GM18907 (cell line): ENCODE measurements at regions not wholly inside any gene's neighbourhood (a gene's known extent, or its start where the extent isn't known, plus 50 kb on each side); places are given as distances from the start of the nearest gene placed in this dataset.
A peak's percentile ranks its signal among the peaks of the same experiment; 100 is the strongest.
"Not testable (repeated sequence)": the region's sequence is repeated elsewhere in the genome, so short reads cannot be mapped to it uniquely, and the experiment has no call there.

Experiments
- ATAC-seq: cut with Tn5 transposase; IDR thresholded peaks from one replicate; pipeline ENCODE4 v1.9.1; 2021; ENCODE audit warnings: mild to moderate bottlenecking, moderate library complexity; ENCODE audit not compliant: unreplicated experiment

DNA sequence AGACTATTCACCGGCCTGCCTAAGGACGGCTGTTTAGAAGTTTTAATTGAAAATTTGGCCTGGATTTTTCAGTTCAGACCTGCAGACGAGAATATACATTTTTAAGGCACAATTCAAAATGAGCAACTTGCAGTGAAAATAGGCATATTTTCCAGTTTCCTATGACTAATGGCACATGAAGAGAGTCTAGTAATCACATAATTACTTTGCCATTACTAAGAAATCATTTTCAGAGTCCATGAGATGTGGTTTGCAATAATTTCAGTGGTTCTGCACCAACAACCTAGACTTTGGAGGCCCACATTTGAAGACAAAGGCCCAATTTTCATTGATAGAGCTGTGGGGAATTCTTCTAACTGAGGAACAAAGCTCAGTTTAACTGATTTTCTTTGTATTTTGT is 205.3 kb downstream of the SOX2 start:
- no peak for ATAC-seq

DNA sequence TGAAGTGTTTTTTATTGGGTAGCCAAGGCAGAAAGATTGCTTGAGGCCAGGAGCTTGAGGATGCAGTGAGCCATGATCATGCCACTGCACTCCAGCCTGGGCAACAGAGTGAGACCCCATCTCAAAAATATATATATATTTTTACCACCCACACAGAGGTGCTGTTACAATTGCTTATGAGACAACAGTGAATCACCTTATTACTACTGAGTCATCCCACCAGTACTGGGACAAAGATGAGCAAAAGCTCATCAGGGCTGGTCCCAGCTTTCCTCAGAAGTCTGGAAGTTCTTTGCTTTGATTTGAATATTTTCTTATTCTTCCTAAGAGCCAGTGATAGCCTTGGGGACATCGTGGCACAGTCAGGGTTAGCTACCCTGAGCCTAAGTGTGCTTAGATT is 207.7 kb downstream of the SOX2 start:
- ATAC-seq = no peak

DNA sequence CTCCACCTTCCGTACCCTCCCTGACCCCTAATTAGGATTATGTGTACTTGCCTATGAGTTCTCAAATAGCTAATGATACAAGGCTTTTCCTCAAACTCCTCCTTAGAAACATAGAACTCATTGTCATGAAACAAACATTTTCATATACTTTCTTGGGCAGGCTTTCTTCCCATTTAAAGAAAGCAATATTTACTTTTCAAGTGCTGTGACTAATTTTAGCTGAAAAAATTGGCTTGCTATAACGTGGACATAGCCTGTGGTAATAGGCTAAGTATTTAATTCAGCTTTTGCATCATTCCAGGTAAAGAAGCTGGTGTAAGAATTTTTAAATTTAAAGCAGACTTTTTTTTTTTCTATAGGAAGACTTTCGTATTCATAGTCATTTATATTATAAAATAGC is 208.7 kb downstream of the SOX2 start:
- no peak for ATAC-seq

DNA sequence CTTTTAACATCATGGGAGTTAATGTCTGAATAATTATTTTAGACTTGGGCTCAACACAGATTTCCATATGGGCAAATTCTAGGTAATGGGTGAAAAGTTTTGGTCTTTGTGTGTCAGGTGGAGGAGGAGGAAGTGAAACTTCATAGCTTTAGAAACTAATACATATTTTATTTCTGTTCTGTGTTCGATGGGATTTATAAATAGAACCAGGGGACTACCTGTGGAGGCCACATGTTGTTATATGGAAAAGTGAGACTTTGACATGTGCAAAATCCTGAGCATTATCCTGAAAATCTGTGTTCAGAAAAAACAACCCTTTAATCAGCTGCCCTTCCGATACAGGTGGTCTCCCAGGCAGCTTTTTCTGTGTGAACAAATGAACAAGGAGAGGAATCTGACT is 209.5 kb downstream of the SOX2 start:
- peak; percentile 97 for ATAC-seq

DNA sequence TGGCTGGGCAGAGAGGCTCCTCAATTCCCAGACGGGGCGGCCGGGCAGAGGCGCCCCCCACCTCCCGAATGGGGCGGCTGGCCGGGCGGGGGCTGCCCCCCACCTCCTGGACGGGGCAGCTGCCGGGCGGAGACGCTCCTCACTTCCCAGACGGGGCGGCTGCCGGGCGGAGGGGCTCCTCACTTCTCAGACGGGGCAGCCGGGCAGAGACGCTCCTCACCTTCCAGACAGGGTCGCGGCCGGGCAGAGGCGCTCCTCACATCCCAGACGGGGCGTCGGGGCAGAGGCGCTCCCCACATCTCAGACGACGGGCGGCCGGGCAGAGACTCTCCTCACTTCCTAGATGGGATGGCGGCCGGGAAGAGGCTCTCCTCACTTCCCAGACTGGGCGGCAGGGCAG is 214.1 kb downstream of the SOX2 start:
- ATAC-seq = not testable (repeated sequence)

DNA sequence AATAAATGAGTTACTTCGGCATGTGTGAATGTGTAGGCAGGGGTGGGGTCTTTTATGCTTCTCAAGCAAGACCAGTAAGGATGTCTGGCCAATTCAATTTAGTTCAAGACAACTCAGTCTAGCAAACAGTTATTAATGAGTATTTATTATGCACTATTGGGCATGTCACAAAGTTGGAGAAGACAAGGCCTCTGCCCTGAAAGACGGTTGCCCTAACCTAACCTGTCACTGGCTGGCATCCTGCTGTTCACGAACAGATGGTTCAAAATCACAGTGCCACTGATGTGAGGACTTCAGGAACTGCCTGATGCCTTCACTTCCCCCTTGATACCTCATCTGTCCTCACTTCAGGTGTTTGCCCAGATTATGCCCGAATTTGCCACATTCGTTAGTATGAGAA is 217.8 kb downstream of the SOX2 start:
- no peak for ATAC-seq

DNA sequence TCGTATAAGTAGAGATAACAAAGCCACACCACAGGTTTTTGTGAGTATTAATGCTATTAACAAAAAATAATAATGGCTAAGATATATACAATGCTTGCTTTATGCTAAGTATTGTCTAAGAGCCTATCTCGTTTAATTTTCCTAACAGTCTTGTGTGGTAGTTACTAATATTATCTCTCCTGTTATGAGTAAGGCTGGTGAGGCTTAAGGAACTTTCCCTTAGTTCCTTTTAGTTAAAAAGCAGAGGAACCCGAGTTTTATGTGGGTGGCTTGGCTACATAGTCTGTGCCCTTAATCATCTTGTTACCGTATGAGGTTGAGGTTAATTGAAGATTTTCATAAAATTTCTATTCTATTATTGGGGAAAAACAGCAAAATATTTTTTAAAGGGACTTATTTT is 218.4 kb downstream of the SOX2 start:
- no peak for ATAC-seq

DNA sequence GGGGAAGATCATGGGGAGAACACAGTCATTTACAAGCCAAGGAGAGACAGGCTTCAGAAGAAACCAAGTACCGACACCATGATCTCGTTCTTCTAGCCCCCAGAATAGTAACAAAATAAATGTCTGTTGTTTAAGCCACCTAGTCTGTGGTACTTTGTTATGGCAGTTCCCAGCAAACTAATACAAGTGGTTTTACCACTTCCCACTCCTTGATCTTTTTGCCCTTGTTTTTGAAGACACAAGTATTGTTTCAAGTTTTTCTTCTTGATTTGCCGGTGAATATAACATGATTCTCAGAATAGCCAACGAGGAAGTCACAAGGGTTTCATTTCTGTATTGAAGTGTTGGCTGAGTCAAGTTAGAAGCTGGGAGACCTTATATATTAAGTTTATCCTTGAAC is 220.3 kb downstream of the SOX2 start:
- ATAC-seq = no peak

DNA sequence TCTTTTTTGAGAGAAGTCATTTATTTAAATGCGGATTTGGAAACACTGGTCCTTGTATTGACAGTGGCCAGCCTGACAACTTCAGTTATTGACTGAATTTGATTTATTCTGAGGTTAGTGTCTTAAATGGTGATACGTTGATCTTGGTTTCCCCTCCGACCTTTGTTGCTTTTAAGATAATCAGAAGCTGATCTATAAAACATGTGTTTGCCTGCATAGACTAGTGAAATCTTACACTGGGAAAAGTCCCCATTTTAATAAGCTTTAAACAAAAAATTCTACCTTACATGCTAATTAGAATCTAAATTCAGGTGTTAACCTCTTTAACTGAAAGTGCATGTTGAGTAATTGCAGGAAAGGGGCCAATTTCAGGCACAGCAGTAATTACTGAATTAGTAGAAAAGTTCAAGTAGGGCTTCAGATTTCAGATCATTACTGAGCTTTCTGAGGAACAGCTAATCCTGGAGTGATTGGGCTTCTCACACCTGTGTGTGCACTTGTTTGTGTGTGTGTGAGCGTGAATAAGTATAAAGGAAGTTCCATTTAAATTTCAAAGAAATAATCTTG is 221.4 kb downstream of the SOX2 start:
- no peak for ATAC-seq

DNA sequence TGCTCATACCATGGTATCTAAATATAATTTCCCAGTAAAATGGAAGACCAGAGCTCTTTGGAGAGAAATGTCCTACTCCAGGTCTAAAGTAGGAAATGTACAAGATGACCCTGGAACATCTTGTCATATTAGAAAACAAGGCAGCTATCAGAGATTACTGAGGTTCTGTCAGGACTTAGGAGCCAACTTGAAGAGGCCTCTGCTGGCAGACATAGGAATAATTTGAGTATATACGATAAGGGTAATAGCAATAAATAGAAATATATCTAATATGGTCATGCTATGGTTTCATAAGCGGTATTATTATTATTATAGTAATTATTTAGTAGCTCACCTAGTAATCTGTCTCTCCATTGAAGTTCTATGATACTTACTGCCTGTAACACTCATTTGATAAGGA is 224.2 kb downstream of the SOX2 start:
- ATAC-seq = no peak

DNA sequence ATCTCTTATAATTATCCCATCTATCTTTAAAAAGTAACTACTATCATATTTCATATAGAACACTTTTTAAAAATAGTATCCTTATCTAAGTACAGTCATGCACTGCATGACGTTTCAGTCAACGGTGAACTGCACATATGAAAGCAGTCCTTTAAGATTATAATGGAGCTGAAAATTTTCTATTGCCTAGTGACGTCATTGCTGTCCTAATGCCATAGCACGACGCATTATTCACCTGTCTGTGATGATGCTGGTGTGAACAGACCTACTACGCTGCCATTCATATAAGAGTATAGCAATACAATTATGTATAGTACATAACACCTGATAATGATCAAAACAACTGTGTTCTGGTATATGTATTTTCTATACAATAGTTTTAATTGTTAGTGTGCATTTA is 225.0 kb downstream of the SOX2 start:
- ATAC-seq = no peak

DNA sequence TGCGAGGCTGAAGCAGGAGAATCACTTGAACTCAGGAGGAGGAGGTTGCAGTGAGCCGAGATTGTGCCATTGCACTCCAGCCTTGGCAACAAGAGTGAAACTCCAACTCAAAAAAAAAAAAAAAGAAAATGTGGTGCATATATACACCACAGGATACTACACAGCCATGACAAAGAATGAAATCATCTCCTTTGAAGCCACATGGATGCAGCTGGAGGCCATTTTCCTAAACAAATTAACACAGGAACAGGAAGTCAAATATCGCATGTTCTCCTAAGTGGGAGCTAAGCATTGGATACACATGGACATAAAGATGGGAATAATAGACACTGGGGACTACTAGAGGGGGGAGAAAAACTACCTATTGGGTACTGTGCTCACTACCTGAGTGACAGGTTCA is 226.9 kb downstream of the SOX2 start:
- not testable (repeated sequence) for ATAC-seq

DNA sequence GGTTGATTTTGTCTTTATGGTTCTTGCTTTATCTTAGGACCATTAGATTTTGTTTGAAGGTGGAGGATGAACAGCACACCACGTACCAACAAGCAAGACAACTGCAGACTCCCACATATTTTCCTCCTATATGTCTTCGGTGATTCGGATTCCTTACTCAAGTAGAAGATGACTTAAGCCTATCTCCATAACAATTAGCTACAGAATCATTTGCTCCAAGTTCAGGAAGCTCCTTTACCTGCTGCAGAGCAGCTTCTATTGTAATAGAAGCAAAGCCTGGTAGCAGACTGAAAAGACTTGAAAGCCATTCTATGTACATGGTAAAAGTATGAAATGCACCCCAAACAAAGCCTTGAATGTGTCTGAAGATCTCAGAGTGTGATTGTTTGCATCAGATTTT is 229.0 kb downstream of the SOX2 start:
- no peak for ATAC-seq

DNA sequence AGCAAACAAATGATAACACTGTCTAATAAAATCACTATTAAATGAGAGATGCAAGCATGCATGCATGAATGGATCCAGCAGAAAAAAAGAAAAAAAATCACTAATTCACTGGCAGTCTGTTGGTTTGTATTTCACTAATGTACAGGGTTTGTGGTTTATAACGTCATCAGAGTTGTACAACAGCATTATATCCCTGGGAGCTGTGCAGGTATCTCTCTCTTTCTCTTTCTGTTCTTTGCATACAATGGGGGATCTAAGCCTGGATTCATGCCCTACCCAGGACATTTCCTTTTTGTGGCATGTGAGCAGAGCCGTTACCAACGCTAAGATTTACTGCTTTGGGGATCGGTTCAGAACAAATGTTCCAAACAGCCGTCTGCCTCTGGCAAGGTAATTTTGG is 229.5 kb downstream of the SOX2 start:
- no peak for ATAC-seq

DNA sequence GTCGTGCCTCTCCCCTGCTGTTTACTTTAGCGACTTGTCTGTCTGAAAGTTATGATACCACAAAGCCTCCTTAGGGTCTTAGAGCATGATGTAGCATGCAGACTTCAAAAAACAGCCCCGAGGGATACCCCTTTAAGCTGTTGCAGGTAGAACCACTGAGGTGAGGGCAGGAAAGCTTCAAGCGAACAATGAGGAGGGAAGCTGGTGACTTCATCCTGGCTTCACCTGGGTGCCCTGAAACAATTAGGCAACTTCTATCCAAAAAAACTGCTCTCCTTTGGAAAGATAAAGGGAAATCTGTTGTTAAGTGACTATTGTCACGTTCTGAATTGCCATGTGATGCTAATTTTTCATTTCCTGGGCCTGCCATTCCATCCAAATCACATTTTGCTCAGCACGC is 231.6 kb downstream of the SOX2 start:
- no peak for ATAC-seq

DNA sequence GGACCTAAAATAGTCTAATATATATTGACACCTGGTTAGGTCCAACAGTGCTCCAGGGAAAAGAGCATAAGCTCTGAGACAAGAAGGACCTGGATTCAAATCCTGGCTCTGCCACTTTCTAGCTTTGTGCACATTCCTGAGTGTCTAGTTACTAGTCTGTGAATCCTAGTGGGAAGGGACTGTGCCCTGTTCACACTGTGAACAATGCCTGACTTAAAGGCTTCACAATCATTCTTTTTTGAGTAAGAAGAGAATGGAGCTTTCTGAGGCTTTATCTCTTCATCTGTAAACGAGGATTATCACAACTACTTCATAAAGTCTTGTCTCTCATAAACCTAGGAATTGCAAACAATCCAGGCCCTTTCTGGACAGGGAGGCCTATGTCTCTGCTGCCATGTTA is 235.9 kb downstream of the SOX2 start:
- no peak for ATAC-seq

DNA sequence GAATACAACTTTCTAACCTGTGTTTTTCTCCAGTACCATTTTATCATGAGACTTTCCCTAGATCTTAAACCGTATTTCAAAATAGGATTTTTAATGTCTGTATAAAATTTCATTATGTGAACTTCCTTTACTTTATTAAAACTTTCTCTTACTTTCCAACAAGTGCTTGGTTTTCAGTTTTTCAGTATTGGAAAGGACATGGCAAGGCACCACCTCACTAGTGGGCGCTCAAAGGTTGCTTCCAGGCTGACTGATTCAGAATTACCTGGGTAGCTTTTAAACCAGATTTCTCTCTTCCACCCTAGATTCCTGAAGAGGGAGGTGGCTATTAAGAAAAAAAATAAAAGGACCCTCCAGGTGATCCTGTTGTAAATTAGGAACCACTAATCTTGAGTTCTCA is 236.6 kb downstream of the SOX2 start:
- no peak for ATAC-seq

DNA sequence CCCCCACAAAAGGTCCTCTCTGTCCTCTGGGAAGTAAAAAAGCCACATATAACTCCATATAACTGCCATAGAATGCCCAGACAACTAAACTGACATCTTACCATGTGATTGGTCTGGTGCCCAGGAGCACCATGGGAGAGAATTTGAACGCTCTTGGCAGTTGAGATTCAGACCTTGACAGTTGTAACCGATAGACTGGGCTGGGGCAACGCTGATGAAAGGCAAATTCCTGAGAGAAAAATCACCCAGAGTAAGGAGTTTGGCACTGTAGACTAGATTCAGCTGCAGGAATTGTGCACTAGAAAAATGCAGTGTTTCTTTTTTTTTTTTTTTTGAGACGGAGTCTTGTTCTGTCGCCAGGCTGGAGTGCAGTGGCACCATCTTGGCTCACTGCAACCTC is 240.5 kb downstream of the SOX2 start:
- no peak for ATAC-seq

DNA sequence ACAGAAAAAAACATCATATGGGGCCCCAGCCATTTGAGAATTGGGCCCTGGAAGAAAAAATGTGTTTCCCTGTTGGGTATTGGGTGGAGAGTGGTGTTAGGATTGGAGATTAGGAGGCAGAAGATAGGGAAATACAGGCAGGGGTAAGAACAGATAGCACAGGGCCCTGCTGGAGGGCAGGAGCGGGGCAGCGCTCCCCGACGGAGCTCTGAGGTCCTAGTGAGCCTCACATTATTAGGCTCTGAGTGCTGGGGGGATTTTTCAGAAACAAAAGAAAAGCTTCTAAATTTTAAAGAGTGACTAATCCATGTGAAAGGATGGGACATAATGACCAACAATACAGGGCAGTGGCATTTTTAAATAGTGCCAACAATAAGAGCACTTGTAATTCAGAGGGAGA is 241.2 kb downstream of the SOX2 start:
- no peak for ATAC-seq

DNA sequence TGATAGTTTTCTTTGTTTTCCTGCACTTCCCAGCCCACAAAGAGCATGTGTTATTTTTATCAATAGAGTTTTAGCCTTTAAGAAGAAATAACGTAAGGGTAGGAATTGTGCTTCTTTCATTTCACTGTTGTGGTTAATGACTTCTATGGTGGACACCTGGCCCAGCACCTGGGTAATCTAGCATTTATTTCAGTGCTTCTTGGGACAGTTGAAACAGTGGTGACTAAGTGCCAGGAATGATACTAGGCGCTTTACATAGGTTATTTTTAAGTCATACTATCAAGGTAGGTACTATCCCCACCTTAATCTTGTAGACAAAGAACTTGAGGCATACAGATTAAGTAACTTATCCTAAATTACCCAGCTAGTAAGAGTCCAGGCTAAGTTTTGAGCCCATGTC is 243.8 kb downstream of the SOX2 start:
- ATAC-seq = no peak

DNA sequence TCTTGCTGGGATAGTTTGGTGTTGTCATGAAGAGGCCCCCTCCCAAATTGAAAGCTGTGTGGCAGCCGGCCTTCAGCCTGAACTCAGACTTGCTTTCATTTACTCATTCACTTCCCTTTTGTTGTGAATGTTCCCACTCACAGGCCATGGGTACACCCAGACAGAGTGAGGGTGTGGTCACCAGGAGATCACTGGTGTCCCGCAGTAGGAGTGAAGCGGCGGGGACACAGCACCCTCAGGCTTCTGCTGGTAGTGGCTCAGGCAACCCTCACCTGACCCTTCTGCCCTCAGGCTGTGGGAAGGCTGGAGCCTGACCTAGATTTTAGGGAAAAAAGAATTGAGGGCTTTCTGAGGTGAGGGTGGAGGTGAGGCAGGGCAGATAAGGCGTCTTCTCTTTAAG is 244.4 kb downstream of the SOX2 start:
- ATAC-seq = no peak

DNA sequence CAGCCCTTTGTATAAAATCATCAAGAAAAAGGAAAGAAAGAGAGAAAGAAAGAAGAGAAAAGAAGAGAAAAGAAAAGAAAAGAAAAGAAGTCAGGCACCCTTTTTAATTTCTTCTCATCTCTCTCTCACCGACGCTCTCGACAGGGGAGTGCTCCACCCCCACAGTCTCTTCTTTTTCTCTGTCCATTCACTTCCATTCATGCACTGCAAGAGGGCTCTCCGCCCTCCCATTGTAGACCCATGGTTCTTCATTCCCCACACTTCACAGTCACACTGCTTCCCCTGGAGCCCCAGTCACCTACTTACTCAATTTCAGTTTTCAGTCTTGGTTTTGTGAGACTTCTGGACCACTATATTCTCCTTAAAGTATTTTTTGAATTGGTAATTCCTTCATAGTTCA is 254.7 kb downstream of the SOX2 start:
- ATAC-seq = no peak

DNA sequence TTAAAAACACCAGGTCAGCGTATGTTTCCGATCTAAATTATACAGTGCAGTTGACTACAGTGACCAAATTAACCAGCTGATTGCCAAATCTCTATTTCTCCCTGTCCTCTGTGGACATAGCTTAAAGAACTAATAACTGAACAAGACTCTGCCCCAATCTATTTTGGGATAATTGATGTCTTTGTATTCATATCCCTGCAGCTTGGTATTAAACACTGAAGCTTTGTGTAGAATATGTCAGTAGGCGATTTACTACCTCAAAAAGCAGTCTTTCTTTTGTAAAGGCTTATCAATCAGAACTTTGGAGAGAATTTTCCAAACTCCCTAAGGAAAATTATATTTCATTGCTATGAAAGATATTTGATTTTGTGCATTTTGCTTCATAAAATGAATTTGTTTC is 258.2 kb downstream of the SOX2 start:
- no peak for ATAC-seq

DNA sequence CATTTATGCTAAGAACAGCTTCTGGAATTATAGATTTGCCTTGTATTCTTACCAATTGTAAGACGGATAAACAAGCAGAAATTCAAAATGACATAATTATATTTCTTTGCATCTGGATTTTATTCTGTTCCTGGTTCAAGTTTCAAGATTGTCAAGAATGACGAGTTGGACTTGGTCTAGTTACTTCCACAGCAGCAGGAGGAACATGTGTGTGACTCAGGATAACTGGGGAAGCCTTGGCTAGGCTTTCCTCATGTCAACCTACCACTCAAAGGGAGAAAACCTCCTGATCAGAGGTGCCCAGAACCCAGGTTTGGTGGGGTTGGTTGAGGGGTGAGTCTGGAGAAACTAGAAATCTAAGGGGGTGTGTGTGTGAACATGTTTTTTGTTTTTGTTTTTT is 259.7 kb downstream of the SOX2 start:
- no peak for ATAC-seq
